SK-N-SH treated with all-trans-retinoic acid at 6 μM for 48 hours (cell line): ENCODE measurements at regions not wholly inside any gene's neighbourhood (a gene's known extent, or its start where the extent isn't known, plus 50 kb on each side); places are given as distances from the start of the nearest gene placed in this dataset.

Experiments used
- CSDC2 ChIP-seq: fragments of 250-450 bp; sonication (Bioruptor Pico); IDR thresholded peaks from 2 replicates; pipeline ENCODE4 v1.5.0; 2020; ENCODE audit warnings: mild to moderate bottlenecking, moderate library complexity
- ZNF565 ChIP-seq: fragments of 450-650 bp; formaldehyde crosslinking; conservative IDR thresholded peaks from 2 replicates; pipeline ENCODE4 v1.5.0; 2020; ENCODE audit warnings: low read depth, mild to moderate bottlenecking, moderate library complexity
- TF ChIP-seq, protein P1 (sequence below): fragments of 250-450 bp; sonication (Bioruptor Pico); IDR thresholded peaks from 2 replicates; pipeline ENCODE4 v1.5.1; 2020; ENCODE audit warnings: low read depth, mild to moderate bottlenecking, moderate library complexity

- TF ChIP-seq, protein P1, sequence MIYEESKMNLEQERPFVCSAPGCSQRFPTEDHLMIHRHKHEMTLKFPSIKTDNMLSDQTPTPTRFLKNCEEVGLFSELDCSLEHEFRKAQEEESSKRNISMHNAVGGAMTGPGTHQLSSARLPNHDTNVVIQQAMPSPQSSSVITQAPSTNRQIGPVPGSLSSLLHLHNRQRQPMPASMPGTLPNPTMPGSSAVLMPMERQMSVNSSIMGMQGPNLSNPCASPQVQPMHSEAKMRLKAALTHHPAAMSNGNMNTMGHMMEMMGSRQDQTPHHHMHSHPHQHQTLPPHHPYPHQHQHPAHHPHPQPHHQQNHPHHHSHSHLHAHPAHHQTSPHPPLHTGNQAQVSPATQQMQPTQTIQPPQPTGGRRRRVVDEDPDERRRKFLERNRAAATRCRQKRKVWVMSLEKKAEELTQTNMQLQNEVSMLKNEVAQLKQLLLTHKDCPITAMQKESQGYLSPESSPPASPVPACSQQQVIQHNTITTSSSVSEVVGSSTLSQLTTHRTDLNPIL (CRISPR knock-in tag): no peak
- TF ChIP-seq ZNF565 (CRISPR knock-in tag): no peak
- no peak for TF ChIP-seq CSDC2 (CRISPR knock-in tag)
Measured at GRCh38 chrX:139298437-139298836, 232.1 kb upstream of the F9 start.
